H1 (cell line): ENCODE measurements at regions not wholly inside any gene's neighbourhood (a gene's known extent, or its start where the extent isn't known, plus 50 kb on each side); places are given as distances from the start of the nearest gene placed in this dataset.
"Not testable (repeated sequence)": the region's sequence is repeated elsewhere in the genome, so short reads cannot be mapped to it uniquely, and the experiment has no call there.

Experiments used
- CTCF ChIA-PET: fragments of 300-600 bp; sonication (Branson Sonifier 250); formaldehyde crosslinking; loops from one replicate; lab custom pipeline; 2021; ENCODE audit not compliant: partially characterized antibody; lab: Charles Lee
- POLR2A ChIA-PET: fragments of 300-600 bp; sonication (Branson Sonifier 250); formaldehyde crosslinking; loops from one replicate; lab custom pipeline; 2021; ENCODE audit warnings: inconsistent platforms; ENCODE audit not compliant: partially characterized antibody; lab: Charles Lee
- DNase-seq, 2 experiments: peaks; one replicate each; pipeline versions ENCODE4 v3.0.0 to v3.0.0-alpha.2; 2010 to 2022; ENCODE audit warnings: low spot score in 2 of 2, low read depth in 1 of 2, mixed read lengths in 1 of 2
- FAIRE-seq: peaks from 2 replicates; lab custom pipeline; 2011; peaks lifted over from hg19 to GRCh38; lab: Jason Lieb, UNC
- H2AFZ ChIP-seq: 2 replicates; pipeline ENCODE4 v1.8.1; 2012; ENCODE audit warnings: low read length, inconsistent platforms
- H2AK5ac ChIP-seq: 2 replicates; pipeline ENCODE4 v1.6.1; 2013; ENCODE audit warnings: low read depth, low read length
- H2BK120ac ChIP-seq: replicated peaks from 2 replicates; pipeline ENCODE3; 2013; ENCODE audit warnings: low read depth, low read length, inconsistent platforms
- H2BK12ac ChIP-seq: 2 replicates; pipeline ENCODE4 v1.6.1; 2013; ENCODE audit warnings: low read depth, low read length
- H2BK15ac ChIP-seq: 2 replicates; pipeline ENCODE4 v1.6.1; 2013; ENCODE audit warnings: low read length
- H2BK20ac ChIP-seq: 2 replicates; pipeline ENCODE4 v1.6.1; 2013; ENCODE audit warnings: low read length
- H2BK5ac ChIP-seq: 2 replicates; pipeline ENCODE4 v1.6.1; 2013; ENCODE audit warnings: low read depth, low read length
- H3K14ac ChIP-seq: 2 replicates; pipeline ENCODE4 v1.6.1; 2013; ENCODE audit warnings: inconsistent platforms; ENCODE audit not compliant: insufficient read length
- H3K18ac ChIP-seq: 2 replicates; pipeline ENCODE4 v1.6.1; 2013; ENCODE audit warnings: low read length; ENCODE audit errors: extremely low read depth
- H3K23ac ChIP-seq: 2 replicates; pipeline ENCODE4 v1.6.1; 2013; ENCODE audit warnings: inconsistent platforms; ENCODE audit not compliant: insufficient read length
- H3K23me2 ChIP-seq: 2 replicates; pipeline ENCODE4 v1.6.1; 2013; ENCODE audit warnings: low read depth, low read length
- H3K27ac ChIP-seq: 2 replicates; pipeline ENCODE4 v1.6.1; 2011; ENCODE audit warnings: low read depth, low read length, inconsistent platforms
- H3K27me3 ChIP-seq, 4 experiments: replicated peaks in 1 of 4; 1 replicate in 1 of 4; 2 replicates in 3 of 4; pipeline versions ENCODE4 v1.6.1 to v1.8.1; 2011 to 2013; ENCODE audit warnings: low read length in 3 of 4, mild to moderate bottlenecking in 3 of 4, inconsistent platforms in 2 of 4, mixed read lengths in 2 of 4, moderate library complexity in 1 of 4; ENCODE audit not compliant: control insufficient read depth in 3 of 4, insufficient read depth in 3 of 4; ENCODE audit errors: extremely low read depth in 1 of 4
- H3K36me3 ChIP-seq, 4 experiments: 2 replicates each; pipeline versions ENCODE4 v1.6.1 to v1.8.1; 2011 to 2013; ENCODE audit warnings: mild to moderate bottlenecking in 4 of 4, low read length in 3 of 4, moderate library complexity in 2 of 4, control low read depth in 1 of 4, inconsistent platforms in 1 of 4; ENCODE audit not compliant: insufficient read depth in 4 of 4, control insufficient read depth in 2 of 4
- H3K4ac ChIP-seq: replicated peaks from 2 replicates; pipeline ENCODE3; 2013; ENCODE audit warnings: low read length, low read depth, mixed read lengths, inconsistent platforms; ENCODE audit not compliant: insufficient read length
- H3K4me1 ChIP-seq, 4 experiments: replicated peaks in 1 of 4; 1 replicate in 1 of 4; 2 replicates in 3 of 4; pipeline versions ENCODE4 v1.6.1 to v1.8.1; 2011 to 2013; ENCODE audit warnings: low read length in 3 of 4, inconsistent platforms in 2 of 4, mixed read lengths in 1 of 4; ENCODE audit not compliant: insufficient read depth in 4 of 4, control insufficient read depth in 3 of 4
- H3K4me2 ChIP-seq, 2 experiments: 2 replicates each; pipeline versions ENCODE4 v1.6.1 to v1.8.1; 2011 to 2013; ENCODE audit warnings: low read depth in 2 of 2, low read length in 2 of 2, control low read depth in 1 of 2, inconsistent platforms in 1 of 2, mild to moderate bottlenecking in 1 of 2; ENCODE audit not compliant: insufficient read depth in 1 of 2
- H3K4me3 ChIP-seq, 4 experiments: fragments of 200-600, 300-600 bp in 1 of 4; sonication (generic), shearing (Covaris generic), sonication (Bioruptor Twin) in 1 of 4; 2 replicates each; pipeline versions ENCODE4 v1.5.1 to v1.8.1; 2011 to 2016; ENCODE audit warnings: low read length in 4 of 4, low read depth in 3 of 4, control low read depth in 2 of 4, inconsistent platforms in 2 of 4, mild to moderate bottlenecking in 2 of 4, mixed read lengths in 1 of 4, moderate library complexity in 1 of 4; ENCODE audit not compliant: insufficient read depth in 2 of 4; ENCODE audit errors: extremely low read depth in 1 of 4
- H3K56ac ChIP-seq: replicated peaks from 2 replicates; pipeline ENCODE3; 2013; ENCODE audit warnings: low read depth, mild to moderate bottlenecking, mixed read lengths, low read length, inconsistent platforms; ENCODE audit not compliant: insufficient read length
- H3K79me1 ChIP-seq: 2 replicates; pipeline ENCODE4 v1.6.1; 2013; ENCODE audit warnings: low read depth, low read length, control low read depth
- H3K79me2 ChIP-seq, 2 experiments: 2 replicates each; pipeline versions ENCODE4 v1.6.1 to v1.8.1; 2012 to 2013; ENCODE audit warnings: low read length in 2 of 2, mild to moderate bottlenecking in 2 of 2, inconsistent platforms in 1 of 2; ENCODE audit not compliant: insufficient read depth in 2 of 2, control insufficient read depth in 1 of 2
- H3K9ac ChIP-seq, 4 experiments: replicated peaks in 1 of 4; 1 replicate in 1 of 4; 2 replicates in 3 of 4; pipeline versions ENCODE4 v1.6.1 to v1.8.1; 2011 to 2013; ENCODE audit warnings: low read depth in 3 of 4, low read length in 3 of 4, control low read depth in 2 of 4, mild to moderate bottlenecking in 2 of 4, moderate library complexity in 2 of 4, inconsistent platforms in 1 of 4; ENCODE audit errors: extremely low read depth in 1 of 4
- H3K9me3 ChIP-seq, 2 experiments: 2 replicates each; pipeline versions ENCODE4 v1.6.1 to v1.8.1; 2012 to 2013; ENCODE audit warnings: mild to moderate bottlenecking in 2 of 2, moderate library complexity in 2 of 2, control low read depth in 1 of 2, inconsistent platforms in 1 of 2, low read depth in 1 of 2, low read length in 1 of 2, mixed read lengths in 1 of 2; ENCODE audit not compliant: insufficient read depth in 2 of 2
- H4K20me1 ChIP-seq, 2 experiments: replicated peaks in 1 of 2; 2 replicates each; pipeline versions ENCODE3 to v1.8.1; 2011 to 2013; ENCODE audit warnings: inconsistent platforms in 2 of 2, low read length in 2 of 2, mild to moderate bottlenecking in 1 of 2; ENCODE audit not compliant: insufficient read depth in 2 of 2, control insufficient read depth in 1 of 2
- H4K5ac ChIP-seq: 2 replicates; pipeline ENCODE4 v1.6.1; 2013; ENCODE audit warnings: low read length, low read depth, mixed read lengths, inconsistent platforms; ENCODE audit not compliant: insufficient read length
- H4K8ac ChIP-seq: 2 replicates; pipeline ENCODE4 v1.8.0; 2013; ENCODE audit warnings: mild to moderate bottlenecking, moderate library complexity, low read length, inconsistent platforms; ENCODE audit not compliant: insufficient read depth; ENCODE audit errors: extremely low read depth
- H4K91ac ChIP-seq: replicated peaks from 2 replicates; pipeline ENCODE3; 2013; ENCODE audit warnings: low read length, mixed read lengths, inconsistent platforms; ENCODE audit not compliant: insufficient read length
- WGBS, 2 experiments: shearing (Covaris generic) in 1 of 2; methylation state at CpG; one replicate each; pipeline versions ENCODE4 v1.1.6 to v1.1.7; 2013 to 2015; ENCODE audit warnings: low lambda C conversion rate in 2 of 2, mixed read lengths in 2 of 2, inconsistent platforms in 1 of 2, low coverage in 1 of 2, missing lambda C conversion rate in 1 of 2; ENCODE audit not compliant: insufficient replicate concordance in 2 of 2, insufficient coverage in 1 of 2, insufficient read length in 1 of 2; ENCODE audit errors: extremely low coverage in 1 of 2, missing lambda C conversion rate in 1 of 2; 5-methylcytosine and 5-hydroxymethylcytosine counted together

DNA sequence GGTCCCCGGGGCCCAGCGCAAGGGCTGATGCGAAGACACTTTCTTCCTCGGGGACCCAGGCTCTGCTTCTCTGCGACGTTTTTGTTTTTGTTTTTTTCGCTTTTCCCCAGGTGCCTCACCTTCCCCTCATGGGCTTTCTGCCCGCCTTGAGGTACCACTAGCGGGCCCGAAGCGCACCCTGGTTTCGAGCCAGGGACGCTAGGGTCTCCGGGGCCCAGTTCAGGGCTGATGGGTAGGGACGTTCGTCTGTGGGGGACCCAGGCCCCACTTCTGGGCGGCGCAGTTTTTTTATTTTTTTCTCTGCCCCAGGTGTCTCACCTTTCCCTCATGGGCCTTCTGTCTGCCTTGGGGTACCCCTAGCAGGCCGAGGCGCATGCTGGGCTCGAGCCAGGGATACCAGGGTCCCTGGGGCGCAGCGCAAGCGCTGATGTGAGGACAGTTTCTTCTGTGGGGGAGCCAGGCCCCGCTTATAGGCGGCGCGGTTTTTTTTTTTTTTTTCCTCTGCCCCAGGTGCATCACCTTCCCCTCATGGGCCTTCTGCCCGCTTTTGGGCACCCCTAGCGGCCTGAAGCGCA is 530.0 kb downstream of the FOXD4L4 start:
- H4K20me1 ChIP-seq, H2BK12ac ChIP-seq, H3K18ac ChIP-seq, H2BK20ac ChIP-seq, H2BK120ac ChIP-seq, H3K56ac ChIP-seq, H3K23me2 ChIP-seq, H2AK5ac ChIP-seq, H4K5ac ChIP-seq, H3K4me2 ChIP-seq, H3K14ac ChIP-seq, H3K79me1 ChIP-seq, H2BK15ac ChIP-seq, H3K27me3 ChIP-seq, H3K4me1 ChIP-seq, H3K36me3 ChIP-seq, POLR2A ChIA-PET, H4K8ac ChIP-seq, H2BK5ac ChIP-seq, H3K4ac ChIP-seq, H3K79me2 ChIP-seq, FAIRE-seq, CTCF ChIA-PET, H3K9ac ChIP-seq, H3K23ac ChIP-seq, DNase-seq, H3K4me3 ChIP-seq, H3K27ac ChIP-seq, H2AFZ ChIP-seq, H4K91ac ChIP-seq: not testable (repeated sequence)
- peaks cover 0 to 36% of the 10 kb centered on the region in 2 experiments; a peak in 1 of 4 replicates for H3K9me3 ChIP-seq
- 96% methylated on average over 7 of the region's 31 CpGs; no CpG with 5 or more reads in 1 of the 2 experiments for WGBS, 2 experiments

- H2BK20ac ChIP-seq, H2BK120ac ChIP-seq, FAIRE-seq, CTCF ChIA-PET, H3K4me1 ChIP-seq, H3K14ac ChIP-seq, H4K5ac ChIP-seq, H3K9ac ChIP-seq, H2BK12ac ChIP-seq, H3K23ac ChIP-seq, H3K18ac ChIP-seq, H3K56ac ChIP-seq, H2AK5ac ChIP-seq, H4K20me1 ChIP-seq, H4K8ac ChIP-seq, H3K79me2 ChIP-seq, H2AFZ ChIP-seq, H3K4me2 ChIP-seq, H3K27ac ChIP-seq, H3K36me3 ChIP-seq, H3K4me3 ChIP-seq, POLR2A ChIA-PET, H3K23me2 ChIP-seq, H3K79me1 ChIP-seq, H3K4ac ChIP-seq, H2BK15ac ChIP-seq, H4K91ac ChIP-seq, H3K27me3 ChIP-seq, DNase-seq, H2BK5ac ChIP-seq: not testable (repeated sequence)
- peaks cover 0 to 36% of the 10 kb centered on the region in 2 experiments; a peak in 1 of 4 replicates for H3K9me3 ChIP-seq
- 90% methylated on average over 7 of the region's 22 CpGs; no CpG with 5 or more reads in 1 of the 2 experiments for WGBS, 2 experiments
These were observed 530.7 kb downstream of the FOXD4L4 start for GRCh38 chr9:66267684-66268083.
